ENCODE measurements at regions not wholly inside any gene's neighbourhood (a gene's known extent, or its start where the extent isn't known, plus 50 kb on each side); places are given as distances from the start of the nearest gene placed in this dataset.
A peak's percentile ranks its signal among the peaks of the same experiment; 100 is the strongest.

DNA sequence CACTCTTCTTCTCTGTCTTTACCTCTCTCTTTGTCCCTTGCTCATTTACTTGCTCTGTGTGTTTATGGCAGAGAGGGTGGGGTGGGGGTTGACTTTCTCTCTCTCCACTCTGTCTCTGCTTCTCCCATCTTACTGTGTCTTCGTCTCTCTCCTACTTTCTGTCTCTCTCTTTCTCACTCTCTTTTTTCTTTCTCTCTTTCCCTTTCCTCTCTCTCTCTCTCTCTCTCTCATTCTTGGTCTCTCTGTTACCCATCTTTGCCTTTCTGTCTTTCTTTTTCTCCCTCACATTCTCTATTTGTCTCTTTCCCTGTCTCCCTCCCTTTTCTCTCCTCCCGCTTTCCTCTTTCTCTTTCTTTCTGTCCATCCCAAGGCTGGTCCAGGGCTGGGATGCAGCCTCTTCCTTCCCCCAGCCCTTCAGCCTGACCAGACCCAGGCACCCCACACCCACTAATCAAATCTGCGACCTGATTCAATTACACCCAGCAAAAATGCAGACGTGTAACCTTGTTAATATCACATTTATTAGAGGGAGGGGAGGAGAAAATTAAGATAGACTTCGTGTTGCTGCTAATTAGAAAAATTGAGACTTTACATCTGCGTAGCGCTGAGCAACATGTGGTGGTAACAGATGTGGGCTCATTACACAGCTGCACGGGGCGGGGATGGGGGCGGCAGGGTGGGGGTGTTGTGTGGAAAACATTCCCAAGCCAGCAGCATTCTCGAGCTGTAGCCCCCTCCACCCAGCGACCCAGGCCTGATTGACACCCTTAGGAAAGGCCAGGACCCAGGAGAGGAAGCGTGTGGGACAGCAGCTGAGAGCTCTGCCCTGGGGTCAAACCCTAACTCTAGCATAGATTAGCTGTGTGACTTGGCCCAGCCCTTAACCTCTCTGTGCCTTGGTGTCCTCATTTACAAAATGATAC, 124.9 kb upstream of the MAFB start:
- intact Hi-C loops (cut with micrococcal nuclease), result no loop called here
- Histone ChIP-seq H3K27me3 (ENCODE audit: insufficient read depth, low read length) (no peaks in the 10 kb centered on the region), H3K36me3 (ENCODE audit: insufficient read depth, low read length) (no peaks in the 10 kb centered on the region), H3K4me3 (ENCODE audit: low read length in 2 of 2) (no peak overlapping the region), H3K9me3 (ENCODE audit: control insufficient read depth in 1 of 2, low read length in 2 of 2) (no peaks in the 10 kb centered on the region), H3K27ac (ENCODE audit: low read depth, low read length) (no peak overlapping the region), H3K4me1 (ENCODE audit: insufficient read depth, low read length) (no peaks in the 10 kb centered on the region)
- Mint-ChIP-seq H3K9me3 (peaks cover 0 to 6% (median 3%) of the 10 kb centered on the region in 8 donors), H3K4me1 (no peaks in the 10 kb centered on the region), H3K27me3 (peaks cover 0 to 2% of the 10 kb centered on the region in 2 donors), H3K36me3 (no peaks in the 10 kb centered on the region), H3K4me3 (no peak overlapping the region), H3K27ac (peak overlapping the region in 1 of 7 donors; percentile 43)
- no peak for DNase-seq
- CTCF ChIA-PET (ENCODE audit: partially characterized antibody), result no interaction called here
- POLR2A ChIA-PET (ENCODE audit: partially characterized antibody), result no interaction called here

DNA sequence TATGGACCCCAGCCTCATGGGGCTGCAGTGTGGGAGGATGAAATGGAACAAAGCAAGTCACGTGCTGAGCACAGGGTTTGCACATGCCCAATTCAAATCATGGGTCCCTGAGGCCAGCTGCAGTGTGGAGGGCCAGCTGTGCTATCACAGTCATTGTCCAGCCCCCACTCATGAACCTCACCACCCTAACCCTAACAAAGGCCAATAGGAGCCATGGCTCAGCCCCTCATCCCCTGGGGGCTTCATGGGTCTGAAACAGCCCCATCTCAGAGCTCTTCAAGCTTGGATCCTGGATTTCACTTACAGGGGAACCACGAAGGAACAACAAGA, 125.6 kb upstream of the MAFB start:
- no peaks in the 10 kb centered on the region for H3K36me3 Mint-ChIP-seq
- H3K9me3 ChIP-seq (ENCODE audit: control insufficient read depth in 1 of 2, low read length in 2 of 2), result no peaks in the 10 kb centered on the region
- no peaks in the 10 kb centered on the region for H3K36me3 ChIP-seq (ENCODE audit: insufficient read depth, low read length)
- H3K27ac ChIP-seq (ENCODE audit: low read depth, low read length), result no peak overlapping the region
- no peak for DNase-seq
- H3K4me3 Mint-ChIP-seq, result no peak overlapping the region
- CTCF ChIA-PET (ENCODE audit: partially characterized antibody), result no interaction called here
- H3K27me3 Mint-ChIP-seq, result peaks cover 0 to 2% of the 10 kb centered on the region in 2 donors
- H3K4me3 ChIP-seq (ENCODE audit: low read length in 2 of 2), result no peak overlapping the region
- H3K4me1 ChIP-seq (ENCODE audit: insufficient read depth, low read length), result no peaks in the 10 kb centered on the region
- intact Hi-C loops (cut with micrococcal nuclease), result no loop called here
- H3K9me3 Mint-ChIP-seq, result peaks cover 0 to 6% (median 3%) of the 10 kb centered on the region in 8 donors
- POLR2A ChIA-PET (ENCODE audit: partially characterized antibody), result no interaction called here
- H3K27me3 ChIP-seq (ENCODE audit: insufficient read depth, low read length), result no peaks in the 10 kb centered on the region
- no peaks in the 10 kb centered on the region for H3K4me1 Mint-ChIP-seq
- H3K27ac Mint-ChIP-seq, result no peak overlapping the region

- no peak overlapping the region for H3K27ac ChIP-seq (ENCODE audit: low read depth, low read length)
- H3K4me1 Mint-ChIP-seq, result no peaks in the 10 kb centered on the region
- H3K36me3 ChIP-seq (ENCODE audit: insufficient read depth, low read length), result no peaks in the 10 kb centered on the region
- no peak overlapping the region for H3K4me3 ChIP-seq (ENCODE audit: low read length in 2 of 2)
- no peak for DNase-seq
- H3K27me3 Mint-ChIP-seq, result peaks cover under 1 to 2% of the 10 kb centered on the region in 2 donors
- H3K9me3 Mint-ChIP-seq, result peaks cover 0 to 6% (median 4%) of the 10 kb centered on the region in 8 donors
- H3K27me3 ChIP-seq (ENCODE audit: insufficient read depth, low read length), result no peaks in the 10 kb centered on the region
- no peaks in the 10 kb centered on the region for H3K4me1 ChIP-seq (ENCODE audit: insufficient read depth, low read length)
- ChIA-PET POLR2A (ENCODE audit: partially characterized antibody) (no interaction called here), CTCF (ENCODE audit: partially characterized antibody) (no interaction called here)
- H3K9me3 ChIP-seq (ENCODE audit: control insufficient read depth in 1 of 2, low read length in 2 of 2), result no peaks in the 10 kb centered on the region
- H3K4me3 Mint-ChIP-seq, result no peak overlapping the region
- intact Hi-C loops (cut with micrococcal nuclease), result no loop called here
- H3K27ac Mint-ChIP-seq, result no peak overlapping the region
- H3K36me3 Mint-ChIP-seq, result no peaks in the 10 kb centered on the region
Observed at GRCh38 chr20:40815156-40816038, 126.4 kb upstream of the MAFB start.

DNA sequence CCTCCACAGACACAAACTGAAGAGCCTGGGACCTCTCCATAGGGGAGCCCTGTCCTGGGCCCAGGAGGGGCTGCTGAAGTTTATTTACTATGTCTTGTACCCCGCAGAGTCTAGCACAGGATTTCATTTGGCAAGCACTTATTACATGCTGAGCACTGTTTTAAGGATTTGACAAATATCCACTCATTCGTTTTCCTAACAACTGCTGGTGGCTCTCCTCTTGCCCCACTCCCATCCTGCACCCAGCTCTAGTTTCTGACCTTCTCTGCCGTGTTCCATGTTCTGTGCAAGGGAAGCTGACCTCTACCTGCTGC, 127.0 kb upstream of the MAFB start:
- Histone ChIP-seq H3K9me3 (ENCODE audit: control insufficient read depth in 1 of 2, low read length in 2 of 2) (no peaks in the 10 kb centered on the region), H3K36me3 (ENCODE audit: insufficient read depth, low read length) (no peaks in the 10 kb centered on the region), H3K4me3 (ENCODE audit: low read length in 2 of 2) (no peak overlapping the region), H3K4me1 (ENCODE audit: insufficient read depth, low read length) (no peaks in the 10 kb centered on the region), H3K27me3 (ENCODE audit: insufficient read depth, low read length) (no peaks in the 10 kb centered on the region), H3K27ac (ENCODE audit: low read depth, low read length) (no peak overlapping the region)
- H3K36me3 Mint-ChIP-seq, result no peaks in the 10 kb centered on the region
- H3K27me3 Mint-ChIP-seq, result peaks cover 4 to 7% of the 10 kb centered on the region in 2 donors
- no peak for DNase-seq
- POLR2A ChIA-PET (ENCODE audit: partially characterized antibody), result no interaction called here
- H3K4me3 Mint-ChIP-seq, result no peak overlapping the region
- H3K9me3 Mint-ChIP-seq, result peaks cover 0 to 8% (median 4%) of the 10 kb centered on the region in 8 donors
- CTCF ChIA-PET (ENCODE audit: partially characterized antibody), result no interaction called here
- intact Hi-C loops (cut with micrococcal nuclease), result no loop called here
- H3K27ac Mint-ChIP-seq, result no peak overlapping the region
- no peaks in the 10 kb centered on the region for H3K4me1 Mint-ChIP-seq

GRCh38 chr20:40821429-40821828, 132.4 kb upstream of the MAFB start:
- no peak overlapping the region for H3K4me3 Mint-ChIP-seq

DNA sequence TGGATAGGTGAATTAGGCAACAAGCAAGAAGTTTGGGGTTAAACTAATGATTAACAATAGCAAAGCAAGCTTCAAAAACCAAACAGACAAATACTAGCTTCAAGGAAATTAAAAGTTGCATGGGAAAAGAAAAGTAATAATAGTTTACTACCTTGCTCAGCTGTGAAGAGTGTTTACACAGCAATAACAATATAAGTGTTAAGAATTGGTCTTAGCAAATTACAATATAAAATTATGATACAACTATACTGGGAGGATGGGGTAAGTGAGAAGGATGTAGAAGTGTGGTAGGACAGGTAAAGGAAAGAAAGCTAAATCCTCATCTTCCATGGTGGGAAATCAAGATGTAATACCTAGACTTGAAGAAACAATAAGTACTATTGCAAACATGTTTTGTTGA, 137.7 kb upstream of the MAFB start:
- Histone ChIP-seq H3K4me3 (ENCODE audit: low read length in 2 of 2) (no peak overlapping the region), H3K4me1 (ENCODE audit: insufficient read depth, low read length) (no peaks in the 10 kb centered on the region), H3K9me3 (ENCODE audit: control insufficient read depth in 1 of 2, low read length in 2 of 2) (no peaks in the 10 kb centered on the region), H3K27me3 (ENCODE audit: insufficient read depth, low read length) (no peaks in the 10 kb centered on the region), H3K36me3 (ENCODE audit: insufficient read depth, low read length) (no peaks in the 10 kb centered on the region), H3K27ac (ENCODE audit: low read depth, low read length) (no peak overlapping the region)
- Mint-ChIP-seq H3K4me3 (no peak overlapping the region), H3K27ac (no peak overlapping the region), H3K27me3 (peaks cover 7 to 12% of the 10 kb centered on the region in 2 donors), H3K4me1 (no peaks in the 10 kb centered on the region), H3K36me3 (no peaks in the 10 kb centered on the region), H3K9me3 (peaks cover 0 to 12% (median 8%) of the 10 kb centered on the region in 8 donors)
- ChIA-PET POLR2A (ENCODE audit: partially characterized antibody) (no interaction called here), CTCF (ENCODE audit: partially characterized antibody) (no interaction called here)
- intact Hi-C loops (cut with micrococcal nuclease), result no loop called here
- no peak for DNase-seq

More at GRCh38 chr20:40821429-40821828, 132.4 kb upstream of the MAFB start:
- no peak overlapping the region for H3K27ac Mint-ChIP-seq
- intact Hi-C loops (cut with micrococcal nuclease), result no loop called here
- no peak for DNase-seq
- Histone ChIP-seq H3K27ac (ENCODE audit: low read depth, low read length) (no peak overlapping the region), H3K27me3 (ENCODE audit: insufficient read depth, low read length) (no peaks in the 10 kb centered on the region), H3K4me1 (ENCODE audit: insufficient read depth, low read length) (no peaks in the 10 kb centered on the region), H3K36me3 (ENCODE audit: insufficient read depth, low read length) (no peaks in the 10 kb centered on the region), H3K9me3 (ENCODE audit: control insufficient read depth in 1 of 2, low read length in 2 of 2) (no peaks in the 10 kb centered on the region), H3K4me3 (ENCODE audit: low read length in 2 of 2) (no peak overlapping the region)
- peaks cover 13 to 16% of the 10 kb centered on the region in 2 donors for H3K27me3 Mint-ChIP-seq
- H3K36me3 Mint-ChIP-seq, result no peaks in the 10 kb centered on the region
- H3K9me3 Mint-ChIP-seq, result peaks cover 2 to 17% (median 14%) of the 10 kb centered on the region in 8 donors
- CTCF ChIA-PET (ENCODE audit: partially characterized antibody), result no interaction called here
- no peaks in the 10 kb centered on the region for H3K4me1 Mint-ChIP-seq
- POLR2A ChIA-PET (ENCODE audit: partially characterized antibody), result no interaction called here

DNA sequence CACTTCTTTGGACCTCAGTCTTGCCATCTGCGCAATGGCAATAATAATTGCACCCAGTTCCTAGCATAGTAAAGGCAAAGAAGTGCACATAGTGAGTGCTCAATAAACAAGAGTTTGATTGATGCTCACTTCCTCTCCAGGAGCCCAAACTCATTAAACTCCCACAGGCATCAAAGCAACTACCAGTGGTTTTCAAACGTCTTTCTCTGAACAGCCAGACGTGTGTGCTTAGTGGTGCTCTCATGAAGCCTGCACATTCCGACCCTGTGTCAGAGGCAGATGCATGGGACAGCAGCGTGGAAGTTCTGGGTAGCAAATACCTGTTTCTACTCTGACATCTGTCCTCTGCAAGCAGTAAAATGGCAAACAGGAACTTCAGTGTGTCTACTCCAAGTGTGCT, 146.3 kb upstream of the MAFB start:
- DNase-seq, result no peak
- Mint-ChIP-seq H3K4me3 (no peak overlapping the region), H3K9me3 (peaks cover 3 to 27% (median 17%) of the 10 kb centered on the region in 8 donors), H3K36me3 (peaks cover 0 to 5% of the 10 kb centered on the region in 2 donors), H3K27ac (no peak overlapping the region), H3K27me3 (peaks cover 8 to 10% of the 10 kb centered on the region in 2 donors), H3K4me1 (no peaks in the 10 kb centered on the region)
- POLR2A ChIA-PET (ENCODE audit: partially characterized antibody), result no interaction called here
- Histone ChIP-seq H3K4me1 (ENCODE audit: insufficient read depth, low read length) (no peaks in the 10 kb centered on the region), H3K4me3 (ENCODE audit: low read length in 2 of 2) (no peak overlapping the region), H3K27ac (ENCODE audit: low read depth, low read length) (no peak overlapping the region), H3K9me3 (ENCODE audit: control insufficient read depth in 1 of 2, low read length in 2 of 2) (no peaks in the 10 kb centered on the region), H3K36me3 (ENCODE audit: insufficient read depth, low read length) (no peaks in the 10 kb centered on the region), H3K27me3 (ENCODE audit: insufficient read depth, low read length) (no peaks in the 10 kb centered on the region)
- CTCF ChIA-PET (ENCODE audit: partially characterized antibody), result no interaction called here
- intact Hi-C loops (cut with micrococcal nuclease), result no loop called here

All from CD4-positive, alpha-beta memory T cell (primary cell).